ENCODE measurements at regions not wholly inside any gene's neighbourhood (a gene's known extent, or its start where the extent isn't known, plus 50 kb on each side); places are given as distances from the start of the nearest gene placed in this dataset.

DNA sequence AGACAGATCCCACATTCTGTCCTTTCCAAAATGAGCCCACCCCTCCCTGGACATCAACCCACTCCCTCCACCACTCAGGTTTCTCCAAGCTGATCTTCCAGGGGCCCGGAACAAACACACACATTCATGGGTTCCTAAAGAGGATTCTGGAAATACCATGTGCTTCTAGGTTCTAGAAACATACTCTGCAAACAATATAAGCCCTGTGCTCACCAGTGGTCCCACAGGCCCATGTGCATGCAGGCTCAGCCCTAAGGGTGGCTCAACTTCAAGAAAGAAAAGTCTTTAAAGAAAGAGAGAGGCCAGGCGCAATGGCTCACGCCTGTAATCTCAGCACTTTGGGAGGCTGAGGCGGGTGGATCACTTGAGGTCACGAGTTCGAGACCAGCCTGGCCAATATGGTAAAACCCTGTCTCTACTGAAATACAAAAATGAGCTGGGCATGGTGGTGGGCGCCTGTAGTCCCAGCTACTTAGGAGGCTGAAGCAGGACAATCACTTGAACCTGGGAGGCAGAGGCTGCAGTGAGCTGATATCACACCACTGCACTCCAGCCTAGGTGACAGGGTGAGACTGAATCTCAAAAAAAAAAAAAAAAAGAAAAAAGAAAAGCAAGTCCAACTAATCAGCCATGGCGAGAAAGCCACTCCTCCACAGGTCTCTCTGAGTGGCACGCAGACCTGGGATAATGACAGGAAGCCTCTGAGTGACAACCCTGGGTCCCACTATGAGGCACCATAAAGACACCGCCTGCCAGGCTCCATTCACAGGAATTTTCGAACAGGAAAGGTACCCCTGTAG lies 59.5 kb upstream of the PNMA1 start:
- H3K27me3 ChIP-seq, result no peaks in the 10 kb centered on the region
- TF ChIP-seq, protein P1, sequence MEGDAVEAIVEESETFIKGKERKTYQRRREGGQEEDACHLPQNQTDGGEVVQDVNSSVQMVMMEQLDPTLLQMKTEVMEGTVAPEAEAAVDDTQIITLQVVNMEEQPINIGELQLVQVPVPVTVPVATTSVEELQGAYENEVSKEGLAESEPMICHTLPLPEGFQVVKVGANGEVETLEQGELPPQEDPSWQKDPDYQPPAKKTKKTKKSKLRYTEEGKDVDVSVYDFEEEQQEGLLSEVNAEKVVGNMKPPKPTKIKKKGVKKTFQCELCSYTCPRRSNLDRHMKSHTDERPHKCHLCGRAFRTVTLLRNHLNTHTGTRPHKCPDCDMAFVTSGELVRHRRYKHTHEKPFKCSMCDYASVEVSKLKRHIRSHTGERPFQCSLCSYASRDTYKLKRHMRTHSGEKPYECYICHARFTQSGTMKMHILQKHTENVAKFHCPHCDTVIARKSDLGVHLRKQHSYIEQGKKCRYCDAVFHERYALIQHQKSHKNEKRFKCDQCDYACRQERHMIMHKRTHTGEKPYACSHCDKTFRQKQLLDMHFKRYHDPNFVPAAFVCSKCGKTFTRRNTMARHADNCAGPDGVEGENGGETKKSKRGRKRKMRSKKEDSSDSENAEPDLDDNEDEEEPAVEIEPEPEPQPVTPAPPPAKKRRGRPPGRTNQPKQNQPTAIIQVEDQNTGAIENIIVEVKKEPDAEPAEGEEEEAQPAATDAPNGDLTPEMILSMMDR (IDR thresholded peaks at IDR 0.05), result no peak
- no peaks in the 10 kb centered on the region for H3K9me3 ChIP-seq
- FAIRE-seq (no peak), DNase-seq (peak in 1 of 6 donors; percentile 16), ATAC-seq (no peak)
- no peaks in the 10 kb centered on the region for H3K36me3 ChIP-seq
- peaks cover 23 to 34% (median 25%) of the 10 kb centered on the region in 3 donors for H3K4me1 ChIP-seq
- WGBS, 2 donors, result 90 to 93% methylated on average over 11 of the region's 11 CpGs
- no peak overlapping the region for H3K4me3 ChIP-seq
- H3K27ac ChIP-seq, result no peak overlapping the region
- intact Hi-C loops (cut with DNase I), result no loop called here

DNA sequence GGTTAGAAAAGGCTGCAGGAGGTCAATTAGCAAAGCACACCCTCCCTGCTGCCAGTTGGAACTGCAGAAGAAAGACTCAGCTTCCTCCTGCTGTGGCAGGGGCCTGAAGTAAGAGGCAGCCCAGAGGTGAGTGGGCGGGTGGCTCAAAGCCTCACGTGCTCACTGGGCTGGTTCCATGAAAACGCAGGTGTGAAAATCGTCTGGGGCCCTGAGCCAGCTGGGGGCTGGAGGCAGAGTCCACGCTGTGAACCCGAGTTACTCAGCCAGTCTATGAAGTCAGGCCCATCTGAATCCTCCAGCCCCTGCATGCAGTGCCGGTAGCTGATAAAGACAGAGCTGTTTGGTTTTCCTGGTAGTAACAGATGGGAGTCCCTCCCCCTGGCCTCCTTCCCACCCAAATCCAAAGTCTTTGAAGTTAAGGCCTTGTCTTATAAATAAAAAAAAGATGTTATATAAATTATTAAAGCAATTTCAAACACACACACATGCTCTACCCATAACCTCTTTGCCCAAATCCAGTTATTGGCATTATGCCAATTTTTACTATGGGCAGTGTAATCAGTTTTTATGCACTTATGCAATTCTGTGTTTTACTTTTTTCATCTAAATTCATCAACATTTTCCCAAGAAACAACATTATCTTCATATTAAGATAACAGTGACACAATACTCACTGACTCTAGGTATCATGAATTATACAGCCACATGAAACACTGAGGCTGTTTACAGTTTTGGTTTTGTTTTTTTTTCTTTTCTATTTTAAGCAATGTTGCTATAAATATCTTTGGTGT lies 57.9 kb upstream of the PNMA1 start:
- intact Hi-C loops (cut with DNase I), result no loop called here
- Histone ChIP-seq H3K9me3 (no peaks in the 10 kb centered on the region), H3K27ac (peak overlapping the region; percentile 33 to 83 (median 70)), H3K36me3 (no peaks in the 10 kb centered on the region), H3K27me3 (no peaks in the 10 kb centered on the region), H3K4me1 (peaks cover 23 to 34% (median 25%) of the 10 kb centered on the region in 3 donors), H3K4me3 (no peak overlapping the region)
- DNase-seq (peak; percentile 82 to 91 (median 88)), FAIRE-seq (no peak), ATAC-seq (peak; percentile 87 to 92 (median 90))
- TF ChIP-seq, protein P1 (IDR thresholded peaks at IDR 0.05), result no peak
- 2 to 3% methylated on average over 7 of the region's 7 CpGs for WGBS, 2 donors

DNA sequence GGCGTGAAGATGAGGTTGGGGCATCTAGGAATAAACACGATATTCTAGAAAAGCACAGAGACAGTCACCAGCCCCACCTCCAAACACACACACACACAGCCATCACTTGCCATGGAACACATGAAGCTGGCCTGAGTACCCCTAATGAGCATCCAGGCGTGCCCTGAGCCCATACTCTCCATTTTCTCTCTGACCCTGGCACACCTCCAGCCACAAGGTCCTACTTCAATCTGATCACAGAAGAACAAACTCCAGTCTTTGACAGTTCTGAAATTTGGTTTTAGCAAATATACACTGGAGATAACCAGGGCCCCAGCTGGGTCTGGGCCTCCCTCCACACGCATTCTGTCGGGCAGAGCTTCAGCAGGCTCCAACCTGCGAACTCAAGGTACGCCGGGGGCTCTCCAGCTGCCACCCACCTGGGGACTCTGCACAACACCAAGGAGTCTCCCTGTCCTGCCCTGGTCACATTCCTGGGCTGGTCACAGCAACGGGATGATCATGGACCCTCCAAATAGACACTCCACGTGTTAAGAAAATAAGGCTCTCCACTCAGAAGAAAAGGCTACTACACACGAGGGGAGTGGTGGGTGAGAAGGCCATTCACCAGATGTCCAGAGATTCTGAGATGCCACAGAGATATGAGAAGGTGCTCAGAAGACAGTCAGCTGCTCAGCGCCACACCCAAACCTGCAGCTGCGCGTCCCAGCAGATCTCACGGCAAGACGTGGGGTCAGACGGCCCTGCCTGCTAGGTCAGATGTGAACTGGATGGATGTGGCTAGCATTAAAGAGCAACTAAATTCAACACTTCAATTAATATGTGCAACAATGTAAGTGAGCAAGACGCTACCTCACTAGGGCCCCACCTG lies 57.0 kb upstream of the PNMA1 start:
- WGBS, 2 donors, result 37 to 46% methylated on average over 18 of the region's 18 CpGs
- Histone ChIP-seq H3K4me3 (no peak overlapping the region), H3K9me3 (no peaks in the 10 kb centered on the region), H3K27me3 (no peaks in the 10 kb centered on the region), H3K36me3 (no peaks in the 10 kb centered on the region), H3K4me1 (peaks cover 24 to 37% (median 25%) of the 10 kb centered on the region in 3 donors), H3K27ac (peak overlapping the region; percentile 33 to 83 (median 70))
- TF ChIP-seq, protein P1 (IDR thresholded peaks at IDR 0.05), result no peak
- DNase-seq (no peak), FAIRE-seq (no peak), ATAC-seq (peak; percentile 1 to 6 (median 2))
- intact Hi-C loops (cut with DNase I), result no loop called here

DNA sequence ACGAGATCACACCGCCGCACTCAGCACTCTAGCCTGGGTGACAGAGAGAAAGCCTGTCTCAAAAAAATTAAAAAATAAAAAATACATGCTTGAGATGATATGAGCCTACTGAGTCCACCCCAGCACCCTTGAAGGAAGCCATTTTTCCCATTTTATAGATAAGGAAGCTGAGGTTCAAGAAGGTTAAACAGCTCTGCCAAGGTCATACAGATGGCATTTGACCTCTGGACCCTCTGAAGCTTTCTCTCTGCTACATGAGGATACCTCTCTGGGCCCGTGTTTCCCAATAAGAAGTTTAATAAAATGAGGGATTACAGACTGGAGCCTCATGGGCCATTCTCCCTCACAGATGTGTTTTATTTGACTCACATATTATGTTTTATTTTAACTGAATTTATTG lies 53.9 kb upstream of the PNMA1 start:
- ATAC-seq (no peak), DNase-seq (no peak), FAIRE-seq (no peak)
- 92 to 96% methylated on average over 4 of the region's 4 CpGs for WGBS, 2 donors
- TF ChIP-seq, protein P1 (IDR thresholded peaks at IDR 0.05), result no peak
- Histone ChIP-seq H3K27me3 (no peaks in the 10 kb centered on the region), H3K4me1 (peaks cover 39 to 54% (median 52%) of the 10 kb centered on the region in 3 donors), H3K27ac (no peak overlapping the region), H3K4me3 (no peak overlapping the region), H3K9me3 (no peaks in the 10 kb centered on the region), H3K36me3 (no peaks in the 10 kb centered on the region)
- intact Hi-C loops (cut with DNase I), result no loop called here

Data from pancreas (tissue), 10 donors.